A549 (cell line): ENCODE measurements at regions not wholly inside any gene's neighbourhood (a gene's known extent, or its start where the extent isn't known, plus 50 kb on each side); places are given as distances from the start of the nearest gene placed in this dataset.

Experiments used
- ATAC-seq, 2 experiments: fragments of 200-7000 bp in 1 of 2; fragments of >200 bp in 1 of 2; cut with Nextera tagmentation in 1 of 2; cut with Tn5 transposase in 1 of 2; 3 replicates each; pipeline versions ENCODE4 v1.8.0 to v1.9.1; 2018 to 2020; ENCODE audit warnings: mild to moderate bottlenecking in 1 of 2, moderate library complexity in 1 of 2
- CTCF ChIA-PET: fragments of 300-600 bp; sonication (Branson Sonifier 250); formaldehyde crosslinking; extraction: SDS; loops from one replicate; lab custom pipeline; 2021; ENCODE audit warnings: antibody characterized with exemption, inconsistent platforms; lab: Yijun Ruan, JAX
- POLR2A ChIA-PET: fragments of 350-600 bp; formaldehyde crosslinking; extraction: SDS; loops from one replicate; lab custom pipeline; 2021; ENCODE audit warnings: antibody characterized with exemption, inconsistent platforms; lab: Yijun Ruan, JAX
- DNase-seq, 2 experiments: peaks; one replicate each; pipeline versions ENCODE4 v3.0.0 to v3.0.0-alpha.2; 2011 to 2016; ENCODE audit warnings: low read depth in 1 of 2, low spot score in 1 of 2
- FAIRE-seq: peaks from 2 replicates; lab custom pipeline; 2011; peaks lifted over from hg19 to GRCh38; lab: Jason Lieb, UNC
- H3K27ac ChIP-seq, 2 experiments: fragments of >200 bp; sonication (Bioruptor Twin); formaldehyde crosslinking; 3 replicates each; pipeline ENCODE4 v1.5.1; 2016 to 2017
- H3K4me1 ChIP-seq: fragments of >200 bp; sonication (Bioruptor Twin); formaldehyde crosslinking; 3 replicates; pipeline ENCODE4 v1.6.1; 2016
- H3K4me2 ChIP-seq: fragments of >200 bp; sonication (Bioruptor Twin); formaldehyde crosslinking; 3 replicates; pipeline ENCODE4 v1.6.1; 2016
- H3K4me3 ChIP-seq: fragments of >200 bp; sonication (Bioruptor Twin); formaldehyde crosslinking; 3 replicates; pipeline ENCODE4 v1.5.1; 2016
- H3K9me3 ChIP-seq: fragments of >200 bp; sonication (Bioruptor Twin); formaldehyde crosslinking; 3 replicates; pipeline ENCODE4 v1.6.1; 2016
- BHLHE40 ChIP-seq: IDR thresholded peaks from 2 replicates; pipeline ENCODE4 v1.6.1; 2012; ENCODE audit warnings: low read depth, low read length, inconsistent platforms
- CBX2 ChIP-seq: fragments of 200-600 bp; sonication (generic); IDR thresholded peaks from 2 replicates; pipeline ENCODE4 v1.6.1; 2016; ENCODE audit warnings: low read depth, mild to moderate bottlenecking, borderline replicate concordance
- CEBPB ChIP-seq, 2 experiments: fragments of >200 bp in 1 of 2; sonication (Bioruptor Twin) in 1 of 2; formaldehyde crosslinking in 1 of 2; IDR thresholded peaks; 2 replicates each; pipeline ENCODE4 v1.6.1; 2012 to 2016
- CHD2 ChIP-seq: fragments of 150-350 bp; IDR thresholded peaks from 2 replicates; pipeline ENCODE4 v1.6.1; 2014; ENCODE audit warnings: low read length; ENCODE audit not compliant: partially characterized antibody
- CHD4 ChIP-seq: fragments of 200-600 bp; sonication (generic); IDR thresholded peaks from 2 replicates; pipeline ENCODE4 v1.6.1; 2016; ENCODE audit warnings: antibody characterized with exemption, mild to moderate bottlenecking, borderline replicate concordance
- EHF ChIP-seq: fragments of 250-450 bp; sonication (Bioruptor Pico); IDR thresholded peaks from 2 replicates; pipeline ENCODE4 v1.5.0; 2020; ENCODE audit warnings: mild to moderate bottlenecking
- EP300 ChIP-seq, 2 experiments: fragments of >200 bp; sonication (Bioruptor Twin); formaldehyde crosslinking; IDR thresholded peaks; 2 replicates in 1 of 2; 3 replicates in 1 of 2; pipeline ENCODE4 v1.6.1; 2016 to 2017
- ESRRA ChIP-seq: fragments of 150-350 bp; IDR thresholded peaks from 2 replicates; pipeline ENCODE4 v1.6.1; 2014; ENCODE audit warnings: mild to moderate bottlenecking, low read length, borderline replicate concordance
- FOSL2 ChIP-seq, 2 experiments: fragments of 450-650 bp in 1 of 2; fragments of >200 bp in 1 of 2; sonication (Bioruptor Twin) in 1 of 2; formaldehyde crosslinking; IDR thresholded peaks; 2 replicates each; pipeline versions ENCODE4 v1.5.0 to v1.6.1; 2016 to 2020; ENCODE audit warnings: mild to moderate bottlenecking in 1 of 2, moderate library complexity in 1 of 2
- FOXS1 ChIP-seq: fragments of 250-450 bp; sonication (Bioruptor Pico); IDR thresholded peaks from 2 replicates; pipeline ENCODE4 v1.5.0; 2020; ENCODE audit warnings: mild to moderate bottlenecking, moderate library complexity
- JUNB ChIP-seq: fragments of >200 bp; sonication (Bioruptor Twin); formaldehyde crosslinking; IDR thresholded peaks from 2 replicates; pipeline ENCODE4 v1.6.1; 2016
- KDM1A ChIP-seq: fragments of 200-600 bp; sonication (generic); IDR thresholded peaks from 2 replicates; pipeline ENCODE4 v1.6.1; 2016; ENCODE audit warnings: low read depth, mild to moderate bottlenecking
- MAFK ChIP-seq: fragments of 450-650 bp; IDR thresholded peaks from 2 replicates; pipeline ENCODE4 v1.6.1; 2014; ENCODE audit not compliant: partially characterized antibody
- MAZ ChIP-seq: fragments of 150-350 bp; IDR thresholded peaks from 2 replicates; pipeline ENCODE4 v1.6.1; 2014; ENCODE audit warnings: antibody characterized with exemption, low read depth, low read length, borderline replicate concordance
- NFE2L2 ChIP-seq: fragments of 150-350 bp; conservative IDR thresholded peaks from 2 replicates; pipeline ENCODE4 v1.6.1; 2014; ENCODE audit warnings: low read length
- PHF8 ChIP-seq: fragments of 200-600 bp; sonication (generic); IDR thresholded peaks from 2 replicates; pipeline ENCODE4 v1.6.1; 2016; ENCODE audit warnings: low read depth, mild to moderate bottlenecking, antibody characterized with exemption, moderate library complexity, borderline replicate concordance
- RARB ChIP-seq: fragments of 250-450 bp; sonication (Bioruptor Pico); IDR thresholded peaks from 2 replicates; pipeline ENCODE4 v1.8.0; 2021; ENCODE audit warnings: mild to moderate bottlenecking, moderate library complexity
- RNF2 ChIP-seq: fragments of 200-600 bp; sonication (generic); IDR thresholded peaks from 2 replicates; pipeline ENCODE4 v1.6.1; 2016; ENCODE audit warnings: low read depth, mild to moderate bottlenecking, antibody characterized with exemption, moderate library complexity, borderline replicate concordance
- SREBF2 ChIP-seq: fragments of 450-650 bp; IDR thresholded peaks from 2 replicates; pipeline ENCODE4 v1.6.1; 2014; ENCODE audit warnings: mild to moderate bottlenecking, moderate library complexity
- TFCP2L1 ChIP-seq: fragments of 250-450 bp; sonication (Bioruptor Pico); IDR thresholded peaks from 2 replicates; pipeline ENCODE4 v1.5.0; 2021; ENCODE audit warnings: mild to moderate bottlenecking
- WGBS: methylation state at CpG from one replicate; pipeline ENCODE4 v1.1.6; 2017; ENCODE audit errors: missing lambda C conversion rate; 5-methylcytosine and 5-hydroxymethylcytosine counted together
- TF ChIP-seq, protein P1 (sequence below): fragments of 200-600 bp; sonication (generic); IDR thresholded peaks from 2 replicates; pipeline ENCODE4 v1.6.1; 2016; ENCODE audit warnings: antibody characterized with exemption, mild to moderate bottlenecking, moderate library complexity
- TF ChIP-seq, protein P2 (sequence below): fragments of 450-650 bp; IDR thresholded peaks from 2 replicates; pipeline ENCODE4 v1.6.1; 2014; ENCODE audit warnings: antibody characterized with exemption
- TF ChIP-seq, protein P3 (sequence below): IDR thresholded peaks from 2 replicates; pipeline ENCODE4 v1.6.1; 2012; ENCODE audit warnings: low read depth, borderline replicate concordance

DNA sequence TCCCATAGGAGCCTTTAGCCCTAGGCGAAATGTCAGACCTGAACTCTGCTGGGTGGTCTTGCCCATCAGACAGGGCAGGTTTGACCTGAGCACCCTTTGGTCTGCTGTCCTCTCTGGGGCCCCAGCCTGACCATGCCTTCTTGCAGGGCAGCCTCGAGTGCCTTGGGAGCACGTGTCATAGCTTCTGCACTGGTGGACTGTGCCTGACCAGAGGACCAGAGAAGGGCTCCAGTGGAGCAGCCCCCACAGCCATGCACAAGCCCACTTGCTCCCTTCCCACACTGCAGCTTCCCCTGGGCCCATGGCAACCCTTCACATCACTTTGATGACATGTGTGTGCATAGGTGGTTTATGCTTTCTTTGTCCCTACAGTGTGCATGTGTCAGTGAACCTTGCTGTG lies 394.0 kb downstream of the TEX13C start:
- POLR2A ChIA-PET = no interaction called here
- no peak for FAIRE-seq
- no peak for TF ChIP-seq RARB (CRISPR knock-in tag)
- no peak for TF ChIP-seq PHF8
- no peak for TF ChIP-seq CHD4
- no peak for TF ChIP-seq CEBPB (IDR thresholded peaks at IDR 0.05)
- TF ChIP-seq, protein P1, sequence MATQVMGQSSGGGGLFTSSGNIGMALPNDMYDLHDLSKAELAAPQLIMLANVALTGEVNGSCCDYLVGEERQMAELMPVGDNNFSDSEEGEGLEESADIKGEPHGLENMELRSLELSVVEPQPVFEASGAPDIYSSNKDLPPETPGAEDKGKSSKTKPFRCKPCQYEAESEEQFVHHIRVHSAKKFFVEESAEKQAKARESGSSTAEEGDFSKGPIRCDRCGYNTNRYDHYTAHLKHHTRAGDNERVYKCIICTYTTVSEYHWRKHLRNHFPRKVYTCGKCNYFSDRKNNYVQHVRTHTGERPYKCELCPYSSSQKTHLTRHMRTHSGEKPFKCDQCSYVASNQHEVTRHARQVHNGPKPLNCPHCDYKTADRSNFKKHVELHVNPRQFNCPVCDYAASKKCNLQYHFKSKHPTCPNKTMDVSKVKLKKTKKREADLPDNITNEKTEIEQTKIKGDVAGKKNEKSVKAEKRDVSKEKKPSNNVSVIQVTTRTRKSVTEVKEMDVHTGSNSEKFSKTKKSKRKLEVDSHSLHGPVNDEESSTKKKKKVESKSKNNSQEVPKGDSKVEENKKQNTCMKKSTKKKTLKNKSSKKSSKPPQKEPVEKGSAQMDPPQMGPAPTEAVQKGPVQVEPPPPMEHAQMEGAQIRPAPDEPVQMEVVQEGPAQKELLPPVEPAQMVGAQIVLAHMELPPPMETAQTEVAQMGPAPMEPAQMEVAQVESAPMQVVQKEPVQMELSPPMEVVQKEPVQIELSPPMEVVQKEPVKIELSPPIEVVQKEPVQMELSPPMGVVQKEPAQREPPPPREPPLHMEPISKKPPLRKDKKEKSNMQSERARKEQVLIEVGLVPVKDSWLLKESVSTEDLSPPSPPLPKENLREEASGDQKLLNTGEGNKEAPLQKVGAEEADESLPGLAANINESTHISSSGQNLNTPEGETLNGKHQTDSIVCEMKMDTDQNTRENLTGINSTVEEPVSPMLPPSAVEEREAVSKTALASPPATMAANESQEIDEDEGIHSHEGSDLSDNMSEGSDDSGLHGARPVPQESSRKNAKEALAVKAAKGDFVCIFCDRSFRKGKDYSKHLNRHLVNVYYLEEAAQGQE = no peak
- TF ChIP-seq NFE2L2 = no peak
- TF ChIP-seq, protein P2, sequence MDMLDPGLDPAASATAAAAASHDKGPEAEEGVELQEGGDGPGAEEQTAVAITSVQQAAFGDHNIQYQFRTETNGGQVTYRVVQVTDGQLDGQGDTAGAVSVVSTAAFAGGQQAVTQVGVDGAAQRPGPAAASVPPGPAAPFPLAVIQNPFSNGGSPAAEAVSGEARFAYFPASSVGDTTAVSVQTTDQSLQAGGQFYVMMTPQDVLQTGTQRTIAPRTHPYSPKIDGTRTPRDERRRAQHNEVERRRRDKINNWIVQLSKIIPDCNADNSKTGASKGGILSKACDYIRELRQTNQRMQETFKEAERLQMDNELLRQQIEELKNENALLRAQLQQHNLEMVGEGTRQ = no peak
- TF ChIP-seq EHF = no peak
- TF ChIP-seq MAZ = no peak
- TF ChIP-seq SREBF2 = no peak
- TF ChIP-seq RNF2 = no peak
- no peak for TF ChIP-seq FOXS1 (CRISPR knock-in tag)
- TF ChIP-seq CHD2 = no peak
- TF ChIP-seq MAFK = no peak
- TF ChIP-seq, protein P3, sequence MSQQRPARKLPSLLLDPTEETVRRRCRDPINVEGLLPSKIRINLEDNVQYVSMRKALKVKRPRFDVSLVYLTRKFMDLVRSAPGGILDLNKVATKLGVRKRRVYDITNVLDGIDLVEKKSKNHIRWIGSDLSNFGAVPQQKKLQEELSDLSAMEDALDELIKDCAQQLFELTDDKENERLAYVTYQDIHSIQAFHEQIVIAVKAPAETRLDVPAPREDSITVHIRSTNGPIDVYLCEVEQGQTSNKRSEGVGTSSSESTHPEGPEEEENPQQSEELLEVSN = no peak
- no peak for TF ChIP-seq FOSL2 (IDR thresholded peaks at IDR 0.05)
- TF ChIP-seq FOSL2 (CRISPR knock-in tag; IDR thresholded peaks at IDR 0.05) = no peak
- no peak for TF ChIP-seq CBX2
- TF ChIP-seq, all 56 proteins: peak for 0
- Histone ChIP-seq H3K4me3 (no peak overlapping the region), H3K4me1 (no peaks in the 10 kb centered on the region), H3K27ac (no peak overlapping the region), H3K9me3 (no peaks in the 10 kb centered on the region), H3K4me2 (no peak overlapping the region)
- no CpG with 5 or more reads among the region's 3 CpGs for WGBS
- ATAC-seq (no peak), DNase-seq (no peak)
- CTCF ChIA-PET = no interaction called here

DNA sequence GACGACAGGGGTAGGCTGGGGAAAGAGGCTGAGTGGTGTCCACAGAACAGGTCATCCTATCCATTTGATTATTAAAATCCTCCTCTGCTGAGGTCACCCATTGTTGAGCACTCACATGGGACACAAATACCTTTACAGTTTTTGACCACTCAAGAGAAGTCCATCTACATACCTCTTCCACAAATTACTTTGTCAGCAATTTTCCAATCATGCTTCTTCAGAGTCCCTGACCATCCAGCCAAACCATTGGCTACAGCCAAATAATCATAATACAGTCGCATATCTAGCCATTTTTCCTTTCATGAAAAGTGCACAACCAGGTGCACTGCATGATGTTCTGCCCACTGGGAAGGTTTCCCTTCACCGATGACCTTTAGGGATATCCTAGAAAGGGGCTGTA lies 407.4 kb downstream of the TEX13C start:
- ATAC-seq (no peak), DNase-seq (no peak), FAIRE-seq (no peak)
- Histone ChIP-seq H3K4me3 (no peak overlapping the region), H3K4me2 (no peak overlapping the region), H3K27ac (no peak overlapping the region), H3K4me1 (no peaks in the 10 kb centered on the region), H3K9me3 (no peaks in the 10 kb centered on the region)
- TF ChIP-seq MAFK (peak; percentile 73), TFCP2L1 (CRISPR knock-in tag) (no peak)
- WGBS = 0% methylated on average over 2 of the region's 3 CpGs
- ChIA-PET CTCF (no interaction called here), POLR2A (no interaction called here)

DNA sequence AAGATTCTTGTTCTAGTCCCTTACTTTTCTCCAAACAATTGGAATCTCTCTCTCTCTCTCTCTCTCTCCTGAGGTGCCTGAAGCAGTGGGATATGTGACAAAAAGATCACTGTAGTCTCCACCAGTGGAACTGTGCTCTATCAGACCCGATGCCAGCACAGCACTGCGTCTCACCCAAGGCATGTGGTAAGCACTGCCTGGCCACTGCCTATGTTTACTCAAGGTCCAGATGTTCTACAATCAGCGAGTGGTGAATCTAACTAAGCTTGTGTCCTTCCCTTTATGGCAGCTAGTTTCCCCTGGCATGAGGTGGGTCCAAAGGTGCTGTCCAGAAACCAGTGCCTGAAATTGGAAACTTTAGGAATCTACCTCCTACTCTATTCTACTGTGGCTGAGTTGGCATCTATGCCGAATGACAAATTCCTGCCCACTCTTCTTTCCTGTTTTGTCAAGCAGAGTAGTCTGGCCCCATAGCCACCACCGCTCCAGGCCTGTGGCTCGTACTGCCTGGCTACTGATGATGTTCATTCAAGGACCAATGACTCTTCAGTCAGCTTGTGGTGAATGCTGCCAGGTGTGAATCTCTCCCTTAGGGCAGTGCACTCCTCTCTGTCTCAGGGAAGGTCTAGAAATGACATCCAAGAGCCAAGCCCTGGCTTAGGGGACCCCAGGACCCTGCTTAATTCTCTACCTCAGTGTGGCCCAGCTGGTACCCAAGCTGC lies 416.5 kb downstream of the TEX13C start:
- WGBS = 0% methylated on average over 4 of the region's 6 CpGs
- H3K4me3 ChIP-seq = no peak overlapping the region
- TF ChIP-seq KDM1A (no peak), TFCP2L1 (CRISPR knock-in tag) (no peak), ESRRA (no peak), JUNB (no peak), FOXS1 (CRISPR knock-in tag) (no peak), EP300 (IDR thresholded peaks at IDR 0.05) (no peak), BHLHE40 (no peak)
- no peak for ATAC-seq
- no peak overlapping the region for H3K27ac ChIP-seq
- H3K9me3 ChIP-seq = no peaks in the 10 kb centered on the region
- H3K4me1 ChIP-seq = no peaks in the 10 kb centered on the region
- FAIRE-seq = no peak
- H3K4me2 ChIP-seq = no peak overlapping the region
- POLR2A ChIA-PET = no interaction called here
- no peak for DNase-seq
- CTCF ChIA-PET = interaction anchor here (0.7 kb wide), 1 partner anchor 699 kb away, joined by 3 read pairs; no protein-coding TSS in a partner anchor
